ENCODE measurements at regions not wholly inside any gene's neighbourhood (a gene's known extent, or its start where the extent isn't known, plus 50 kb on each side); places are given as distances from the start of the nearest gene placed in this dataset.

GRCh38 chr2:126792993-126793392 lies 105.7 kb upstream of the TEX51 start (continued):
- TF ChIP-seq ZNF462 (CRISPR knock-in tag; IDR thresholded peaks at IDR 0.05) = no peak

- H4K20me1 ChIP-seq (replicated peaks; ENCODE audit: insufficient read depth) = no peaks in the 10 kb centered on the region
- ATAC-seq (peak; percentile 92), DNase-seq (ENCODE audit: low spot score) (peak; percentile 48)
- peak overlapping the region; percentile 28; the same call in 1 of the 2 replicates for H2AFZ ChIP-seq
- no peak for TF ChIP-seq ETS1 (IDR thresholded peaks at IDR 0.05)
- TF ChIP-seq CTCF (conservative IDR thresholded peaks at IDR 0.05; ENCODE audit: low read depth in 2 of 2) = peak; percentile 11 to 66; a peak in 2 of 4 replicates
- Mint-ChIP-seq H3K9me3 (no peaks in the 10 kb centered on the region), H3K27me3 (ENCODE audit: insufficient read depth, low read depth, poor library complexity) (peaks cover 4% of the 10 kb centered on the region), H3K4me3 (no peak overlapping the region), H3K36me3 (ENCODE audit: low read depth) (no peaks in the 10 kb centered on the region), H3K4me1 (peaks cover 13% of the 10 kb centered on the region), H3K27ac (peak overlapping the region; percentile 57; the same call in 1 of the 2 replicates)
- H3K79me2 ChIP-seq (replicated peaks; ENCODE audit: insufficient read depth) = no peaks in the 10 kb centered on the region
- no peak overlapping the region for H3K4me2 ChIP-seq
- no peak overlapping the region for H3K4me3 ChIP-seq
- no peaks in the 10 kb centered on the region for H3K9me2 ChIP-seq (ENCODE audit: insufficient read depth)
- H3K4me1 ChIP-seq (ENCODE audit: insufficient read depth) = no peaks in the 10 kb centered on the region; the same call in 1 of the 2 replicates
- no peak overlapping the region for H3K27ac ChIP-seq (ENCODE audit: low read depth)
- H3F3A ChIP-seq (replicated peaks; ENCODE audit: low read depth) = no peaks in the 10 kb centered on the region
- H3K27me3 ChIP-seq (ENCODE audit: insufficient read depth) = no peaks in the 10 kb centered on the region
- no peaks in the 10 kb centered on the region for H3K36me3 ChIP-seq (ENCODE audit: insufficient read depth)
Observed at GRCh38 chr2:126793885-126794613, 104.6 kb upstream of the TEX51 start.
